Thyroid gland (tissue), 4 donors: ENCODE measurements at regions not wholly inside any gene's neighbourhood (a gene's known extent, or its start where the extent isn't known, plus 50 kb on each side); places are given as distances from the start of the nearest gene placed in this dataset.

ENCODE experiments used
- CTCF ChIP-seq, 6 experiments: fragments of 200-600 bp in 3 of 6; fragments of 450-650 bp in 3 of 6; sonication (generic) in 3 of 6; IDR thresholded peaks; one replicate each; pipeline ENCODE4 v1.5.1; 2016 to 2019; ENCODE audit warnings: antibody characterized with exemption in 6 of 6, mild to moderate bottlenecking in 2 of 6, inconsistent platforms in 1 of 6, moderate library complexity in 1 of 6
- POLR2A ChIP-seq, 2 donors: fragments of 450-650 bp; IDR thresholded peaks; one replicate each; pipeline ENCODE4 v1.6.1; 2017; ENCODE audit warnings: antibody characterized with exemption in 2 of 2, mild to moderate bottlenecking in 2 of 2, moderate library complexity in 1 of 2

- TF ChIP-seq CTCF (IDR thresholded peaks at IDR 0.05), result no peak
- TF ChIP-seq POLR2A (IDR thresholded peaks at IDR 0.05), result no peak
Observed at GRCh38 chr15:94031072-94031471, 200.3 kb upstream of the MCTP2 start.
